ENCODE measurements at regions not wholly inside any gene's neighbourhood (a gene's known extent, or its start where the extent isn't known, plus 50 kb on each side); places are given as distances from the start of the nearest gene placed in this dataset.
"Not testable (repeated sequence)": the region's sequence is repeated elsewhere in the genome, so short reads cannot be mapped to it uniquely, and the experiment has no call there.

- DNase-seq: no peak
Observed at GRCh38 chr3:101913168-101913567, 63.9 kb downstream of the NFKBIZ start.

- DNase-seq: not testable (repeated sequence)
Observed at GRCh38 chr3:101917761-101918160, 68.4 kb downstream of the NFKBIZ start.

GRCh38 chr3:101922151-101922725, 72.9 kb downstream of the NFKBIZ start:
- not testable (repeated sequence) for DNase-seq

GRCh38 chr3:101924621-101925020, 75.3 kb downstream of the NFKBIZ start:
- DNase-seq: not testable (repeated sequence)

- peak in 3 of 4 experiments; percentile 12 to 59 (median 47) for DNase-seq
Observed at GRCh38 chr3:101925124-101925523, 75.8 kb downstream of the NFKBIZ start.

- DNase-seq: no peak
Observed at GRCh38 chr3:101925564-101925963, 76.2 kb downstream of the NFKBIZ start.

- DNase-seq: no peak
Observed at GRCh38 chr3:101926594-101927105, 77.3 kb downstream of the NFKBIZ start.

- no peak for DNase-seq
Observed at GRCh38 chr3:101928890-101929289, 79.6 kb downstream of the NFKBIZ start.

GRCh38 chr3:101931081-101931480, 81.8 kb downstream of the NFKBIZ start:
- no peak for DNase-seq

- no peak for DNase-seq
Observed at GRCh38 chr3:101932326-101933068, 83.2 kb downstream of the NFKBIZ start.

- peak; percentile 53 to 93 (median 77) for DNase-seq
Observed at GRCh38 chr3:101936419-101937356, 87.4 kb downstream of the NFKBIZ start.

- peak in 2 of 4 experiments; percentile 44 to 53 for DNase-seq
Observed at GRCh38 chr3:101938262-101938847, 89.0 kb downstream of the NFKBIZ start.

GRCh38 chr3:101939361-101940049, 90.2 kb downstream of the NFKBIZ start:
- no peak for DNase-seq

- DNase-seq: peak; percentile 75 to 95 (median 85)
Observed at GRCh38 chr3:101940521-101941317, 91.4 kb downstream of the NFKBIZ start.

- DNase-seq: peak in 2 of 4 experiments; percentile 55 to 64
Observed at GRCh38 chr3:101941318-101942040, 92.2 kb downstream of the NFKBIZ start.

- DNase-seq: peak in 3 of 4 experiments; percentile 59 to 83 (median 77)
Observed at GRCh38 chr3:101942356-101942755, 93.0 kb downstream of the NFKBIZ start.

- DNase-seq: no peak
Observed at GRCh38 chr3:101943029-101943428, 93.7 kb downstream of the NFKBIZ start.

- no peak for DNase-seq
Observed at GRCh38 chr3:101944308-101944707, 95.0 kb downstream of the NFKBIZ start.

- DNase-seq: no peak
Observed at GRCh38 chr3:101945980-101946379, 96.7 kb downstream of the NFKBIZ start.

- DNase-seq: no peak
Observed at GRCh38 chr3:101946906-101947305, 97.6 kb downstream of the NFKBIZ start.
